ENCODE measurements at regions not wholly inside any gene's neighbourhood (a gene's known extent, or its start where the extent isn't known, plus 50 kb on each side); places are given as distances from the start of the nearest gene placed in this dataset.
A peak's percentile ranks its signal among the peaks of the same experiment; 100 is the strongest.

- Histone ChIP-seq H3K4me3 (no peak overlapping the region), H3K9me3 (ENCODE audit: low read depth) (no peaks in the 10 kb centered on the region), H3K27me3 (no peaks in the 10 kb centered on the region), H3K27ac (no peak overlapping the region), H3K36me3 (no peaks in the 10 kb centered on the region), H3K4me1 (ENCODE audit: low read depth) (peaks cover 6% of the 10 kb centered on the region)
- peak in 1 of 2 donors; percentile 88 for DNase-seq (ENCODE audit: low read depth in 1 of 2, low spot score in 1 of 2)
- no peak for TF ChIP-seq CTCF (IDR thresholded peaks at IDR 0.05; ENCODE audit: low read depth, low read length)
Measured at GRCh38 chr9:89755821-89756220, 151.0 kb downstream of the GADD45G start.

- Histone ChIP-seq H3K27me3 (no peaks in the 10 kb centered on the region), H3K4me3 (no peak overlapping the region), H3K36me3 (no peaks in the 10 kb centered on the region), H3K4me1 (ENCODE audit: low read depth) (peaks cover 6% of the 10 kb centered on the region), H3K27ac (no peak overlapping the region), H3K9me3 (ENCODE audit: low read depth) (no peaks in the 10 kb centered on the region)
- DNase-seq (ENCODE audit: low read depth in 1 of 2, low spot score in 1 of 2): peak in 1 of 2 donors; percentile 20
- no peak for TF ChIP-seq CTCF (IDR thresholded peaks at IDR 0.05; ENCODE audit: low read depth, low read length)
Measured at GRCh38 chr9:89756891-89757537, 152.2 kb downstream of the GADD45G start.

- Histone ChIP-seq H3K27ac (no peak overlapping the region), H3K27me3 (no peaks in the 10 kb centered on the region), H3K9me3 (ENCODE audit: low read depth) (no peaks in the 10 kb centered on the region), H3K36me3 (no peaks in the 10 kb centered on the region), H3K4me3 (no peak overlapping the region), H3K4me1 (ENCODE audit: low read depth) (peaks cover 6% of the 10 kb centered on the region)
- no peak for DNase-seq (ENCODE audit: low read depth in 1 of 2, low spot score in 1 of 2)
- no peak for TF ChIP-seq CTCF (IDR thresholded peaks at IDR 0.05; ENCODE audit: low read depth, low read length)
Measured at GRCh38 chr9:89757776-89758528, 153.1 kb downstream of the GADD45G start.

- no peaks in the 10 kb centered on the region for H3K27me3 ChIP-seq
- peaks cover 6% of the 10 kb centered on the region for H3K4me1 ChIP-seq (ENCODE audit: low read depth)
- no peaks in the 10 kb centered on the region for H3K9me3 ChIP-seq (ENCODE audit: low read depth)
- no peak overlapping the region for H3K27ac ChIP-seq
- no peak for TF ChIP-seq CTCF (IDR thresholded peaks at IDR 0.05; ENCODE audit: low read depth, low read length)
- H3K4me3 ChIP-seq: no peak overlapping the region
- DNase-seq (ENCODE audit: low read depth in 1 of 2, low spot score in 1 of 2): no peak
- no peaks in the 10 kb centered on the region for H3K36me3 ChIP-seq
Measured at GRCh38 chr9:89759572-89759971, 154.8 kb downstream of the GADD45G start.

- Histone ChIP-seq H3K9me3 (ENCODE audit: low read depth) (no peaks in the 10 kb centered on the region), H3K27me3 (no peaks in the 10 kb centered on the region), H3K4me1 (ENCODE audit: low read depth) (peaks cover 6% of the 10 kb centered on the region), H3K27ac (no peak overlapping the region), H3K36me3 (no peaks in the 10 kb centered on the region), H3K4me3 (no peak overlapping the region)
- no peak for TF ChIP-seq CTCF (IDR thresholded peaks at IDR 0.05; ENCODE audit: low read depth, low read length)
- no peak for DNase-seq (ENCODE audit: low read depth in 1 of 2, low spot score in 1 of 2)
Measured at GRCh38 chr9:89760123-89760522, 155.3 kb downstream of the GADD45G start.

All from cardiac muscle cell (in vitro differentiated cells and primary cell).